Gastroesophageal sphincter (tissue), 3 donors: ENCODE measurements at regions not wholly inside any gene's neighbourhood (a gene's known extent, or its start where the extent isn't known, plus 50 kb on each side); places are given as distances from the start of the nearest gene placed in this dataset.

ENCODE experiments used
- CTCF ChIP-seq, 4 experiments: fragments of 200-600 bp in 2 of 4; fragments of 450-650 bp in 2 of 4; sonication (generic) in 1 of 4; IDR thresholded peaks; one replicate each; pipeline ENCODE4 v1.5.1; 2017 to 2019; ENCODE audit warnings: antibody characterized with exemption in 4 of 4, mild to moderate bottlenecking in 2 of 4, moderate library complexity in 2 of 4
- POLR2A ChIP-seq, 2 donors: fragments of 450-650 bp; IDR thresholded peaks; one replicate each; pipeline ENCODE4 v1.6.1; 2017; ENCODE audit warnings: antibody characterized with exemption in 2 of 2, mild to moderate bottlenecking in 2 of 2, moderate library complexity in 1 of 2
- POLR2AphosphoS5 ChIP-seq: sonication (generic); formaldehyde crosslinking; IDR thresholded peaks from one replicate; pipeline ENCODE4 v1.6.1; 2017; ENCODE audit warnings: antibody characterized with exemption

DNA sequence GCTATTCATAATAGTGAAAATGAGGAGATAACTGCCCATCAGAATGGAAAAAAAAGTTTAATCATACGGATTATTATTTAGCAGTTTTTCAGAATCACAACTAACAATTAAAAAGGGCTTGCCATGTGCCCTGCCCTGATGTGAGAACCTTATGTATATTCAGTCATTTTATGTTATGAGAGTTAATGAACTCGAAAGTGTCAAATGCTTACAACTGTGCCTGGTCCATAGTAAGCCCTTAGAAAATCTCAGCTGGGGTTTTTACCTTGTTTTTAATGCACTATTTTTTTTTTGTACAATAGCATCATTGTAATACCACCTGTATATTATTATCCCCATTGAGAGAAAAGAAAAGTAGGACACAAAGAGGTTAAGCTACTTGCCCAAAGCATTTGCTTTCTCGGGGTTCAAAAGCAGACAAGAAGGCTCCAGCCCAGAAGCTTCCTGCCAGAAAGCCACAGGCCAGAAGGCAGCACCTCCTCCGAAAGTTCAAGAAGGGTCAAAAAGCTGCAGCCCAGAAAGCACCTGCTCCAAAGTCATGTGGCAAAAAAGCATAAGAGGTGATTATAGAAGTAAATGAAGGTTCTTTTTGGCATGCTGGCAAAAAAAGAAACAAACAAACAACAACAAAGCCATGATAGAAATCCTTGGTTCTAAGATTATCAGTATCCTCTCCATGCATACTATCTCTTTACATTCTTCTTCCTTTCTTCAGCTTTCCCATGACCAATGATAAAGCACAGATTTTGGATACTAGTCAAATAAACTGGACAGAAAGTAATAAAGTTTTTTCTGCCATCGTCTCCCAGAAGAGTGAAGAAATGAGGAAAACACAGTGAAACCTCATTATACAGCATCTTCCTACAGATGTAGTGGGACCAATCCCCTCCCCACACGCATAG, 59.1 kb upstream of the NAP1L1 start:
- TF ChIP-seq CTCF (IDR thresholded peaks at IDR 0.05) = no peak
- no peak for TF ChIP-seq POLR2A (IDR thresholded peaks at IDR 0.05)
- no peak for TF ChIP-seq POLR2AphosphoS5
